ENCODE measurements at regions not wholly inside any gene's neighbourhood (a gene's known extent, or its start where the extent isn't known, plus 50 kb on each side); places are given as distances from the start of the nearest gene placed in this dataset.

DNA sequence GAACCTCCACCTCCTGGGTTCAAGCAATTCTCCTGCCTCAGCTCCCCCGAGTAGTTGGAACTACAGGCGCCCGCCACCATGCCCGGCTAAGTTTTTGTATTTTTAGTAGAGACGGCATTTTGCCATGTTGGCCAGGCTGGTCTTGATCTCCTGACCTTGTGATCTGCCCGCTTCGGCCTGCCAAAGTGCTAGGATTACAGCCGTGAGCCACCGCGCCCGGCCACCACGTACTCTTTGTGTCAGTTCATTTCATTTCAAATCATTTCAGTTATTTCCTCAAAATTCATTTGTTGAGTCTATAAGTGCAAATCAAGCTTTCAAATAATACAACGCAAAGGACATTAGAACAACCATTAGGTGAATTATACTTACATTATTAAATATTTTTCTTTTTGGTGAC lies 943.8 kb downstream of the TYW1 start:
- Histone ChIP-seq H3K27ac (no peak overlapping the region), H3K4me1 (ENCODE audit: control insufficient read depth in 1 of 2, low read depth in 2 of 2) (no peaks in the 10 kb centered on the region), H3K36me3 (no peaks in the 10 kb centered on the region), H3K9me3 (no peaks in the 10 kb centered on the region), H3K4me3 (no peak overlapping the region), H3K27me3 (replicated peaks; ENCODE audit: insufficient read depth) (no peaks in the 10 kb centered on the region)
- TF ChIP-seq, protein P1, sequence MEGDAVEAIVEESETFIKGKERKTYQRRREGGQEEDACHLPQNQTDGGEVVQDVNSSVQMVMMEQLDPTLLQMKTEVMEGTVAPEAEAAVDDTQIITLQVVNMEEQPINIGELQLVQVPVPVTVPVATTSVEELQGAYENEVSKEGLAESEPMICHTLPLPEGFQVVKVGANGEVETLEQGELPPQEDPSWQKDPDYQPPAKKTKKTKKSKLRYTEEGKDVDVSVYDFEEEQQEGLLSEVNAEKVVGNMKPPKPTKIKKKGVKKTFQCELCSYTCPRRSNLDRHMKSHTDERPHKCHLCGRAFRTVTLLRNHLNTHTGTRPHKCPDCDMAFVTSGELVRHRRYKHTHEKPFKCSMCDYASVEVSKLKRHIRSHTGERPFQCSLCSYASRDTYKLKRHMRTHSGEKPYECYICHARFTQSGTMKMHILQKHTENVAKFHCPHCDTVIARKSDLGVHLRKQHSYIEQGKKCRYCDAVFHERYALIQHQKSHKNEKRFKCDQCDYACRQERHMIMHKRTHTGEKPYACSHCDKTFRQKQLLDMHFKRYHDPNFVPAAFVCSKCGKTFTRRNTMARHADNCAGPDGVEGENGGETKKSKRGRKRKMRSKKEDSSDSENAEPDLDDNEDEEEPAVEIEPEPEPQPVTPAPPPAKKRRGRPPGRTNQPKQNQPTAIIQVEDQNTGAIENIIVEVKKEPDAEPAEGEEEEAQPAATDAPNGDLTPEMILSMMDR (IDR thresholded peaks at IDR 0.05): no peak
- DNase-seq (ENCODE audit: low spot score): no peak
- ATAC-seq (ENCODE audit: insufficient number of reproducible peaks, low FRiP score, low read depth): no peak

DNA sequence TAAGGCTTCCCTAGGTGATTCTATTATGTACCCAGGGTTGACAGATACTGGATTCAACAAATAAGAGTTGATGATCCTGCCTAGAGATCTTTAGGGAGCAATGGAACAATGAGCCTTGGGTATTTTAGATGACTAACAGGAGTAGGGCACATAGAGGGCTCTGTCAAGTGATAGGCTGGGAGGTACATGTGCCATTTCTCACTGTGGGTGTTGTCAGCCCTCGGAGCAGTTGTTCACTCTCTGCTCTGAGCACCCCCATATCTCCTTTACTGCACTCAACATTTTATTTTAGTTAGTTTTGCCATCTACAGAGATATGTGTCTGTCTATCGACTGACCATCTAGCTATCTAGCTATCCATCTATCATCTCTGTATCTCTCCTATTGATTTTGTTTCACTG lies 950.6 kb downstream of the TYW1 start:
- H3K9me3 ChIP-seq: no peaks in the 10 kb centered on the region
- DNase-seq (ENCODE audit: low spot score): no peak
- no peaks in the 10 kb centered on the region for H3K36me3 ChIP-seq
- H3K4me3 ChIP-seq: no peak overlapping the region
- H3K27me3 ChIP-seq (replicated peaks; ENCODE audit: insufficient read depth): no peaks in the 10 kb centered on the region
- no peaks in the 10 kb centered on the region for H3K4me1 ChIP-seq (ENCODE audit: control insufficient read depth in 1 of 2, low read depth in 2 of 2)
- no peak for ATAC-seq (ENCODE audit: insufficient number of reproducible peaks, low FRiP score, low read depth)
- H3K27ac ChIP-seq: no peak overlapping the region
- TF ChIP-seq, protein P1 (IDR thresholded peaks at IDR 0.05): no peak

DNA sequence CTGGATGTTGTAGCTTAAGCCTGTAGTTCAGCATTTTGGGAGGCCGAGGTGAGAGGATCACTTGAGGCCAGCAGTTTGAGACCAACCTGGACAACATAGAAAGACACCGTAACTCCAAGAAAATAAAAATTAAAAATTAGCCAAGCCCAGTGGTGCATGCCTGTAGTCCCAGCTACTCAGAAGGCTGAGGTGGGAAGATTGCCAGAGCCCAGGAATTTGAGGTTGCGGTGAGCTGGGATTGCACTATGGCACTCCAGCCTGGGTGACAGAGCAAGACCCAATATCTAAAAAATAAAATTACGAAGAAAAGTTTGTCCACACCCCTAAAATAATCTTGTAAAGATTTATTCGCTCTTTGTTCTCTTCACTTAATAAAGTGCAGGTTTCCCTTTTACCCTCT lies 951.0 kb downstream of the TYW1 start:
- Histone ChIP-seq H3K4me1 (ENCODE audit: control insufficient read depth in 1 of 2, low read depth in 2 of 2) (no peaks in the 10 kb centered on the region), H3K9me3 (no peaks in the 10 kb centered on the region), H3K36me3 (no peaks in the 10 kb centered on the region), H3K27me3 (replicated peaks; ENCODE audit: insufficient read depth) (no peaks in the 10 kb centered on the region), H3K4me3 (no peak overlapping the region), H3K27ac (no peak overlapping the region)
- DNase-seq (ENCODE audit: low spot score): no peak
- TF ChIP-seq, protein P1 (IDR thresholded peaks at IDR 0.05): no peak
- no peak for ATAC-seq (ENCODE audit: insufficient number of reproducible peaks, low FRiP score, low read depth)

DNA sequence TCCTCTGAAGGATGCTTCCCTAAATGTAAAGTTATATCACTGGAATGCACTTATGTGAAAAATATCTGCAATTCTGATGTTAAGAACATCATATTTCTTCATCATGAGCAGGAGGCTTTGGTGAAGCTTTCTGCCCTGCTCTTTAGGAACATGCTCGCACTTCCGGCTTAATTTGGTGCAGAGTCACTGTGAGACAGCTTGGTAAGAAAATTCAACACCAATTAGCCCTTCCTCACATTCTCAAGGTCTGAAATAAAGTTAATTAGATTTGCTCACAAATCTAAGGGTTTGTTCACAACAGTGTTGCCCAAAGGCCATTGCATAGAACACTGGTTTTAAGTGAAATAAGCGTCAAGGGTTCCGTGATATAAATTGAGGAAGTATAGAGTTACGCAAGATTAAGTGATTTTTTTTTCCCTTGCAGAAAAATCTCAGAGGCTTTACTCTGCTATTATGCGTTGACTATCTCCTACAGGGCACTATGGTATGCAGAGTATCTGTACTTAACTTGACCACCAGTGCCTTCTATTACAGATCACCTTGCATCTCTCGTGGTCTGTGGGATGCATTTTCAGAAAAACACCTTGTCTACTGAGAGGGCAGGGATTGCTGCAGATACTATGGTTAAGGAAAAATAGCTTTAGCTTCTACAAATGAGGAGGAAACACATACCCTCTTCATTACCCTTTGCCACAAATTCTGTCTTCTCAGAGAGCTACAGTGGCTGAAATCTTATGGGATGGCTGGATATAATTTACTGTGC lies 953.9 kb downstream of the TYW1 start:
- ATAC-seq (ENCODE audit: insufficient number of reproducible peaks, low FRiP score, low read depth): no peak
- H3K4me3 ChIP-seq: no peak overlapping the region
- H3K27ac ChIP-seq: no peak overlapping the region
- no peak for DNase-seq (ENCODE audit: low spot score)
- H3K27me3 ChIP-seq (replicated peaks; ENCODE audit: insufficient read depth): no peaks in the 10 kb centered on the region
- H3K9me3 ChIP-seq: no peaks in the 10 kb centered on the region
- H3K36me3 ChIP-seq: no peaks in the 10 kb centered on the region
- no peaks in the 10 kb centered on the region for H3K4me1 ChIP-seq (ENCODE audit: control insufficient read depth in 1 of 2, low read depth in 2 of 2)
- TF ChIP-seq, protein P1 (IDR thresholded peaks at IDR 0.05): no peak

DNA sequence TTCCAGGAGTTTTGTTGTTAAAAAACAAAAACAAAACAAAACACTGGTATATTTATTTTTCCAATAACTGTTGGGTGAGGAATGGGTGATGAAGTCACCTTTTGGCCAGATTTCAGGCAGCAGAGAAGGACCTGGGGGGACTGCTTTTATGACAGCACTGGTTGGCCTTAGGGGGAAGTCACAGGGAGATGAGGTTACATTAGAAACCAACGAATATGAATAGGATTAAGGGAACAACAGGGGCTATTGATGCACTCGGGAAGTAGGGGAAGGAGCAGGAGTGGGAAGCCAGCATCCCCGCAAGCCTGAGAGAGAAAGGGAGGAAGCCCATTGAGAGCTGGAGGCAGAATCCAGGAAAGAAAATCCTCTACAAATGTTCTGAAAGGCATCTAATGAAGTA lies 958.4 kb downstream of the TYW1 start:
- no peaks in the 10 kb centered on the region for H3K27me3 ChIP-seq (replicated peaks; ENCODE audit: insufficient read depth)
- no peaks in the 10 kb centered on the region for H3K4me1 ChIP-seq (ENCODE audit: control insufficient read depth in 1 of 2, low read depth in 2 of 2)
- H3K27ac ChIP-seq: no peak overlapping the region
- TF ChIP-seq, protein P1 (IDR thresholded peaks at IDR 0.05): no peak
- no peaks in the 10 kb centered on the region for H3K36me3 ChIP-seq
- ATAC-seq (ENCODE audit: insufficient number of reproducible peaks, low FRiP score, low read depth): no peak
- H3K9me3 ChIP-seq: no peaks in the 10 kb centered on the region
- DNase-seq (ENCODE audit: low spot score): no peak
- H3K4me3 ChIP-seq: no peak overlapping the region
